HuH-7.5 (cell line): ENCODE measurements at regions not wholly inside any gene's neighbourhood (a gene's known extent, or its start where the extent isn't known, plus 50 kb on each side); places are given as distances from the start of the nearest gene placed in this dataset.

Source experiments
- DNase-seq: peaks from one replicate; pipeline ENCODE4 v3.0.0; 2011; ENCODE audit warnings: low spot score

GRCh38 chr20:7415427-7415826 lies 524.8 kb downstream of the HAO1 start:
- no peak for DNase-seq

- DNase-seq, result no peak
Observed at GRCh38 chr20:7416382-7416781, 523.9 kb downstream of the HAO1 start.

- DNase-seq, result no peak
Observed at GRCh38 chr20:7420345-7420744, 519.9 kb downstream of the HAO1 start.

GRCh38 chr20:7426890-7427496 lies 513.3 kb downstream of the HAO1 start:
- DNase-seq, result no peak

- DNase-seq, result no peak
Observed at GRCh38 chr20:7428946-7429345, 511.3 kb downstream of the HAO1 start.

GRCh38 chr20:7432612-7433011 lies 507.6 kb downstream of the HAO1 start:
- no peak for DNase-seq

- DNase-seq, result no peak
Observed at GRCh38 chr20:7437311-7437710, 502.9 kb downstream of the HAO1 start.

- DNase-seq, result no peak
Observed at GRCh38 chr20:7449269-7449668, 491.0 kb downstream of the HAO1 start.

- no peak for DNase-seq
Observed at GRCh38 chr20:7452890-7453289, 487.4 kb downstream of the HAO1 start.

- no peak for DNase-seq
Observed at GRCh38 chr20:7454047-7454446, 486.2 kb downstream of the HAO1 start.

- DNase-seq, result no peak
Observed at GRCh38 chr20:7458459-7458858, 481.8 kb downstream of the HAO1 start.

- DNase-seq, result no peak
Observed at GRCh38 chr20:7459083-7459482, 481.2 kb downstream of the HAO1 start.

GRCh38 chr20:7463290-7463689 lies 477.0 kb downstream of the HAO1 start:
- DNase-seq, result no peak

GRCh38 chr20:7470912-7471311 lies 469.3 kb downstream of the HAO1 start:
- no peak for DNase-seq

- DNase-seq, result no peak
Observed at GRCh38 chr20:7490288-7490687, 450.0 kb downstream of the HAO1 start.

- no peak for DNase-seq
Observed at GRCh38 chr20:7492257-7492656, 448.0 kb downstream of the HAO1 start.

- DNase-seq, result no peak
Observed at GRCh38 chr20:7493311-7493710, 446.9 kb downstream of the HAO1 start.

GRCh38 chr20:7496394-7496991 lies 443.8 kb downstream of the HAO1 start:
- no peak for DNase-seq

GRCh38 chr20:7497985-7498384 lies 442.3 kb downstream of the HAO1 start:
- no peak for DNase-seq

GRCh38 chr20:7499201-7499600 lies 441.1 kb downstream of the HAO1 start:
- DNase-seq, result no peak

GRCh38 chr20:7500231-7500663 lies 440.0 kb downstream of the HAO1 start:
- DNase-seq, result no peak

GRCh38 chr20:7503501-7503900 lies 436.8 kb downstream of the HAO1 start:
- no peak for DNase-seq

- no peak for DNase-seq
Observed at GRCh38 chr20:7505152-7505834, 435.0 kb downstream of the HAO1 start.

GRCh38 chr20:7505835-7506221 lies 434.4 kb downstream of the HAO1 start:
- no peak for DNase-seq
